HL-60 (cell line): ENCODE measurements at regions not wholly inside any gene's neighbourhood (a gene's known extent, or its start where the extent isn't known, plus 50 kb on each side); places are given as distances from the start of the nearest gene placed in this dataset.

ENCODE experiments used
- DNase-seq, 2 experiments: peaks; one replicate each; pipeline ENCODE4 v3.0.0-alpha.2; 2010 to 2020; ENCODE audit warnings: low read depth in 1 of 2, low spot score in 1 of 2
- H3K27ac ChIP-seq: fragments of 250-450 bp; sonication (Bioruptor Pico); replicated peaks from 2 replicates; pipeline ENCODE4 v1.5.1; 2020; ENCODE audit warnings: mild to moderate bottlenecking, moderate library complexity
- H3K27me3 ChIP-seq: fragments of 250-450 bp; sonication (Bioruptor Pico); 2 replicates; pipeline ENCODE4 v1.5.1; 2021; ENCODE audit warnings: mild to moderate bottlenecking, moderate library complexity; ENCODE audit not compliant: insufficient read depth, poor library complexity, severe bottlenecking
- H3K4me3 ChIP-seq: replicated peaks from 2 replicates; pipeline ENCODE4 v1.5.1; 2011; ENCODE audit warnings: mild to moderate bottlenecking, control low read depth, low read length; ENCODE audit not compliant: insufficient read depth
- GABPA ChIP-seq: IDR thresholded peaks from 2 replicates; pipeline ENCODE4 v1.6.1; 2012; ENCODE audit warnings: low read depth
- POLR2AphosphoS5 ChIP-seq: IDR thresholded peaks from 2 replicates; pipeline ENCODE4 v1.6.1; 2012; ENCODE audit warnings: low read depth
- SPI1 ChIP-seq: IDR thresholded peaks from 2 replicates; pipeline ENCODE4 v1.6.1; 2012; ENCODE audit warnings: low read depth, mild to moderate bottlenecking, borderline replicate concordance
- TF ChIP-seq, protein P1 (sequence below): IDR thresholded peaks from one replicate; pipeline ENCODE4 v1.5.1; 2011; ENCODE audit warnings: low read length, control low read depth, inconsistent platforms; ENCODE audit not compliant: insufficient read depth
- TF ChIP-seq, protein P2 (sequence below): IDR thresholded peaks from 2 replicates; pipeline ENCODE4 v1.6.1; 2012; ENCODE audit warnings: low read depth; ENCODE audit not compliant: insufficient replicate concordance

DNA sequence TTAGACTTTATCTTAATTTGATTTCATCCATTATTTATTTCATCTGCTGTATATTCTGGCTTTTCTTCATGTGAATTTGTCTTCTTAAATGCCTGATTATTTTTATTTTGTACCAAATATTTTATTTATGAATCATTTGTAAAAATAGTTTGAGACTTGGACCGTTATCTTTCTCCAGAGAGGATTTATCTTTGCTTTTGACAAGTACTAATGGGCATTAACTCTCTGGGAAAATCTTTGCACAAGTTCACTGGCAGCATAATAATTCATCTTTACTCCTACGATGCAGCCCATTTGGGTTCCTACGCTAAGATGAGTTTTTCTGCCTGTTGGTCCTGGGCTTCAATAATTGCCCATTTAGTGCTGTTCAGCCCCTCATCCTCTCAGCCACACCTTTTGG is 131.0 kb upstream of the RORB start:
- no peak for TF ChIP-seq GABPA
- TF ChIP-seq POLR2AphosphoS5 = no peak
- no peak for TF ChIP-seq SPI1
- TF ChIP-seq, protein P1, sequence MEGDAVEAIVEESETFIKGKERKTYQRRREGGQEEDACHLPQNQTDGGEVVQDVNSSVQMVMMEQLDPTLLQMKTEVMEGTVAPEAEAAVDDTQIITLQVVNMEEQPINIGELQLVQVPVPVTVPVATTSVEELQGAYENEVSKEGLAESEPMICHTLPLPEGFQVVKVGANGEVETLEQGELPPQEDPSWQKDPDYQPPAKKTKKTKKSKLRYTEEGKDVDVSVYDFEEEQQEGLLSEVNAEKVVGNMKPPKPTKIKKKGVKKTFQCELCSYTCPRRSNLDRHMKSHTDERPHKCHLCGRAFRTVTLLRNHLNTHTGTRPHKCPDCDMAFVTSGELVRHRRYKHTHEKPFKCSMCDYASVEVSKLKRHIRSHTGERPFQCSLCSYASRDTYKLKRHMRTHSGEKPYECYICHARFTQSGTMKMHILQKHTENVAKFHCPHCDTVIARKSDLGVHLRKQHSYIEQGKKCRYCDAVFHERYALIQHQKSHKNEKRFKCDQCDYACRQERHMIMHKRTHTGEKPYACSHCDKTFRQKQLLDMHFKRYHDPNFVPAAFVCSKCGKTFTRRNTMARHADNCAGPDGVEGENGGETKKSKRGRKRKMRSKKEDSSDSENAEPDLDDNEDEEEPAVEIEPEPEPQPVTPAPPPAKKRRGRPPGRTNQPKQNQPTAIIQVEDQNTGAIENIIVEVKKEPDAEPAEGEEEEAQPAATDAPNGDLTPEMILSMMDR = no peak
- TF ChIP-seq, protein P2, sequence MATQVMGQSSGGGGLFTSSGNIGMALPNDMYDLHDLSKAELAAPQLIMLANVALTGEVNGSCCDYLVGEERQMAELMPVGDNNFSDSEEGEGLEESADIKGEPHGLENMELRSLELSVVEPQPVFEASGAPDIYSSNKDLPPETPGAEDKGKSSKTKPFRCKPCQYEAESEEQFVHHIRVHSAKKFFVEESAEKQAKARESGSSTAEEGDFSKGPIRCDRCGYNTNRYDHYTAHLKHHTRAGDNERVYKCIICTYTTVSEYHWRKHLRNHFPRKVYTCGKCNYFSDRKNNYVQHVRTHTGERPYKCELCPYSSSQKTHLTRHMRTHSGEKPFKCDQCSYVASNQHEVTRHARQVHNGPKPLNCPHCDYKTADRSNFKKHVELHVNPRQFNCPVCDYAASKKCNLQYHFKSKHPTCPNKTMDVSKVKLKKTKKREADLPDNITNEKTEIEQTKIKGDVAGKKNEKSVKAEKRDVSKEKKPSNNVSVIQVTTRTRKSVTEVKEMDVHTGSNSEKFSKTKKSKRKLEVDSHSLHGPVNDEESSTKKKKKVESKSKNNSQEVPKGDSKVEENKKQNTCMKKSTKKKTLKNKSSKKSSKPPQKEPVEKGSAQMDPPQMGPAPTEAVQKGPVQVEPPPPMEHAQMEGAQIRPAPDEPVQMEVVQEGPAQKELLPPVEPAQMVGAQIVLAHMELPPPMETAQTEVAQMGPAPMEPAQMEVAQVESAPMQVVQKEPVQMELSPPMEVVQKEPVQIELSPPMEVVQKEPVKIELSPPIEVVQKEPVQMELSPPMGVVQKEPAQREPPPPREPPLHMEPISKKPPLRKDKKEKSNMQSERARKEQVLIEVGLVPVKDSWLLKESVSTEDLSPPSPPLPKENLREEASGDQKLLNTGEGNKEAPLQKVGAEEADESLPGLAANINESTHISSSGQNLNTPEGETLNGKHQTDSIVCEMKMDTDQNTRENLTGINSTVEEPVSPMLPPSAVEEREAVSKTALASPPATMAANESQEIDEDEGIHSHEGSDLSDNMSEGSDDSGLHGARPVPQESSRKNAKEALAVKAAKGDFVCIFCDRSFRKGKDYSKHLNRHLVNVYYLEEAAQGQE = no peak
- Histone ChIP-seq H3K4me3 (no peak overlapping the region), H3K27ac (no peak overlapping the region), H3K27me3 (no peaks in the 10 kb centered on the region)
- no peak for DNase-seq

DNA sequence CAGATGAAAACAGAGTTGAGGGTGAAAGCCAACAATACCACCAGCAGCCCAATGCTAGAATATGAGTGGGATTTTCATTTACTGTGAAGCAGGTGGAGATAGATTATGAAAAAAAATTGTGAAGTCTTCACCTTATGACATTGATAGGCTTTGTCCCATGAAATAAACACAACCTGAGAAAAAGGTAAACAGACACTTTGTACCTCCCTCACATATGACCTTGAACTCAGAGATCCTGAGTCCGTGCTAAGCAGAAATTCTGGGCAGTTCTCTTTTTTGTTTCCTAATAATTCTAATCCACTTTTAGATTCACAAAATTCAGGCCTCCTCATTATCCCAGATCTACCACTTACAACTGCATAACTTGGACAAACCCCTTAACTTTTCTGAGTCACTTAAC is 127.3 kb upstream of the RORB start:
- TF ChIP-seq, protein P1 = no peak
- no peak for TF ChIP-seq SPI1
- Histone ChIP-seq H3K27ac (no peak overlapping the region), H3K27me3 (no peaks in the 10 kb centered on the region), H3K4me3 (no peak overlapping the region)
- DNase-seq = no peak

DNA sequence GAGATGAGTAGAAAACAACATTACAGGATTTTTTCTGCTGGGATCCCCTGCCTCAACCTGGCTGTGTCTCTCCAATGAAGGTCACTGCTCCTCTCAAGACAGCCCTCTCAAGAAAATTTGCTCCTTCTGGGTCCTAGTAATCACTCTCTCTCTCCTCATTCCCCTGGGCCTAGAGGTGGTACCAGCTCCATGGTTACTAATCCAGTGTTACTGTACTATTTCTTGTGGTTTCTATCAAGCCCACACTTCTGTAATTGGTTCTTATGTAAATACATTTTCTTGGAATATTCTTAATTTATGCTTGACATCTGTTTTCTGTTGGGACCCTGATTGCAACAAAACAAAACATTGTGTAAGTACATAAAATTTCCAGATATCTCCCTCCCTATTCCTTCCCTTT is 123.8 kb upstream of the RORB start:
- DNase-seq = no peak
- Histone ChIP-seq H3K27ac (no peak overlapping the region), H3K4me3 (no peak overlapping the region), H3K27me3 (no peaks in the 10 kb centered on the region)
- no peak for TF ChIP-seq POLR2AphosphoS5
- TF ChIP-seq, protein P2 = no peak
- no peak for TF ChIP-seq SPI1
- TF ChIP-seq GABPA = no peak
- TF ChIP-seq, protein P1 = no peak

DNA sequence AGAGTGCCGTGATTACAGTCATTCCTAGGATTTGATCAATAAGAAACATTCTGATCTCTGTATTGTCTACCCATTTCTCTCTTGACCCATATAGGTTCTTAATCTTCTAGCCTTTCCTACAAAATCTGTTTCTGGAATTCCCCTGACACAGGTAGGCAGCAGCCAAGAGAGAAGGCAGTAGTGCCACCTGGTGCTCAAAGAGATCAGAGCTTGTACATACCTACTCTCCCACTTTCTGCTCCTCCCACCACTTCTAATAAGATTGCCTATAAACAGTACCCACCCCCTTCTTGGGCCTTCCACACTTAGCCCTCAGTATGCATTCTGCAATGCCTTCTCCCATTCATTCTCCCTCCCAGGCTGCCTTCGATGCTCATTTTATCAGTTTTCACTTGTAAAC is 117.4 kb upstream of the RORB start:
- no peak for DNase-seq
- TF ChIP-seq GABPA = no peak
- TF ChIP-seq SPI1 = no peak
- TF ChIP-seq, protein P2 = no peak
- no peak overlapping the region for H3K4me3 ChIP-seq
- H3K27ac ChIP-seq = no peak overlapping the region
- H3K27me3 ChIP-seq = no peaks in the 10 kb centered on the region
